SK-N-SH (cell line): ENCODE measurements at regions not wholly inside any gene's neighbourhood (a gene's known extent, or its start where the extent isn't known, plus 50 kb on each side); places are given as distances from the start of the nearest gene placed in this dataset.

Source experiments
- EZH2phosphoT487 ChIP-seq: fragments of 200-600 bp; sonication (generic); IDR thresholded peaks from 2 replicates; pipeline ENCODE4 v1.6.1; 2017; ENCODE audit warnings: low read depth, mixed run types, mild to moderate bottlenecking, antibody characterized with exemption, moderate library complexity, borderline replicate concordance
- GATA2 ChIP-seq: sonication (generic); formaldehyde crosslinking; IDR thresholded peaks from 2 replicates; pipeline ENCODE4 v1.5.0; 2020; ENCODE audit warnings: mild to moderate bottlenecking, missing genetic modification reagents
- REST ChIP-seq: IDR thresholded peaks from 2 replicates; pipeline ENCODE4 v1.6.1; 2012; ENCODE audit warnings: mild to moderate bottlenecking, low read depth, low read length, moderate library complexity
- TAF1 ChIP-seq: IDR thresholded peaks from 2 replicates; pipeline ENCODE4 v1.6.1; 2012; ENCODE audit warnings: low read depth, mild to moderate bottlenecking, low read length, moderate library complexity, borderline replicate concordance
- TF ChIP-seq, protein P1 (sequence below): fragments of 200-600 bp; sonication (generic); IDR thresholded peaks from 2 replicates; pipeline ENCODE4 v1.6.1; 2017; ENCODE audit warnings: antibody characterized with exemption, mild to moderate bottlenecking, moderate library complexity

GRCh38 chr1:30356839-30357238, 366.5 kb downstream of the MATN1 start:
- TF ChIP-seq, protein P1, sequence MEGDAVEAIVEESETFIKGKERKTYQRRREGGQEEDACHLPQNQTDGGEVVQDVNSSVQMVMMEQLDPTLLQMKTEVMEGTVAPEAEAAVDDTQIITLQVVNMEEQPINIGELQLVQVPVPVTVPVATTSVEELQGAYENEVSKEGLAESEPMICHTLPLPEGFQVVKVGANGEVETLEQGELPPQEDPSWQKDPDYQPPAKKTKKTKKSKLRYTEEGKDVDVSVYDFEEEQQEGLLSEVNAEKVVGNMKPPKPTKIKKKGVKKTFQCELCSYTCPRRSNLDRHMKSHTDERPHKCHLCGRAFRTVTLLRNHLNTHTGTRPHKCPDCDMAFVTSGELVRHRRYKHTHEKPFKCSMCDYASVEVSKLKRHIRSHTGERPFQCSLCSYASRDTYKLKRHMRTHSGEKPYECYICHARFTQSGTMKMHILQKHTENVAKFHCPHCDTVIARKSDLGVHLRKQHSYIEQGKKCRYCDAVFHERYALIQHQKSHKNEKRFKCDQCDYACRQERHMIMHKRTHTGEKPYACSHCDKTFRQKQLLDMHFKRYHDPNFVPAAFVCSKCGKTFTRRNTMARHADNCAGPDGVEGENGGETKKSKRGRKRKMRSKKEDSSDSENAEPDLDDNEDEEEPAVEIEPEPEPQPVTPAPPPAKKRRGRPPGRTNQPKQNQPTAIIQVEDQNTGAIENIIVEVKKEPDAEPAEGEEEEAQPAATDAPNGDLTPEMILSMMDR: no peak
- TF ChIP-seq TAF1 (no peak), REST (no peak), EZH2phosphoT487 (no peak), GATA2 (CRISPR knock-in tag) (no peak)
